ENCODE measurements at regions not wholly inside any gene's neighbourhood (a gene's known extent, or its start where the extent isn't known, plus 50 kb on each side); places are given as distances from the start of the nearest gene placed in this dataset.

DNA sequence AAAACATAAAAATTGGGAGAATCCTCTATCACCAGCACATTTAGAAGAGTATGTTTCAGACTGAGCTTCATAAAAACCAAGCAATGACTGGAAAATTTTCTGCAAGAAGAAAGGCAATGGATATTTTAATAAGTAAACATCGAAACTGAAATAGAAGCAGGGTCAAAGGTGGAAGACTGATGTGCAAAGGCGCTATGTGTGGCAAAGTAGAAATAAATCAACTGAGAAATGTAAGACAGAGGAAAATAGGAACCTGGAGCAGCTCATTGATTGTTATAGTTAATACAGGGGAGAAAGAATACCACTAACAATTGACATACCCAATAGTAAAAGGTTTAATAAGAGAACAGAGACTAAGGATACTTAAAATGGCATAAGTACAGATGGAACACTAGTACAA, 818.4 kb downstream of the SOCS6 start:
- TF ChIP-seq, protein P1, sequence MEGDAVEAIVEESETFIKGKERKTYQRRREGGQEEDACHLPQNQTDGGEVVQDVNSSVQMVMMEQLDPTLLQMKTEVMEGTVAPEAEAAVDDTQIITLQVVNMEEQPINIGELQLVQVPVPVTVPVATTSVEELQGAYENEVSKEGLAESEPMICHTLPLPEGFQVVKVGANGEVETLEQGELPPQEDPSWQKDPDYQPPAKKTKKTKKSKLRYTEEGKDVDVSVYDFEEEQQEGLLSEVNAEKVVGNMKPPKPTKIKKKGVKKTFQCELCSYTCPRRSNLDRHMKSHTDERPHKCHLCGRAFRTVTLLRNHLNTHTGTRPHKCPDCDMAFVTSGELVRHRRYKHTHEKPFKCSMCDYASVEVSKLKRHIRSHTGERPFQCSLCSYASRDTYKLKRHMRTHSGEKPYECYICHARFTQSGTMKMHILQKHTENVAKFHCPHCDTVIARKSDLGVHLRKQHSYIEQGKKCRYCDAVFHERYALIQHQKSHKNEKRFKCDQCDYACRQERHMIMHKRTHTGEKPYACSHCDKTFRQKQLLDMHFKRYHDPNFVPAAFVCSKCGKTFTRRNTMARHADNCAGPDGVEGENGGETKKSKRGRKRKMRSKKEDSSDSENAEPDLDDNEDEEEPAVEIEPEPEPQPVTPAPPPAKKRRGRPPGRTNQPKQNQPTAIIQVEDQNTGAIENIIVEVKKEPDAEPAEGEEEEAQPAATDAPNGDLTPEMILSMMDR (IDR thresholded peaks at IDR 0.05), result no peak
- no peak for TF ChIP-seq POLR2A (IDR thresholded peaks at IDR 0.05)

Measured in right lobe of liver (tissue), 4 donors.